GM23338 (cell line): ENCODE measurements at regions not wholly inside any gene's neighbourhood (a gene's known extent, or its start where the extent isn't known, plus 50 kb on each side); places are given as distances from the start of the nearest gene placed in this dataset.

Source experiments
- ATAC-seq: fragments of 200-7000 bp; cut with Tn5 transposase; 3 replicates; pipeline ENCODE4 v1.9.1; 2020
- DNase-seq: peaks from one replicate; pipeline ENCODE4 v3.0.0-alpha.2; 2015; ENCODE audit warnings: low spot score
- H2AFZ ChIP-seq: fragments of 200-600 bp; sonication (generic); 2 replicates; pipeline ENCODE4 v1.8.0; 2016; ENCODE audit warnings: antibody characterized with exemption, mild to moderate bottlenecking, moderate library complexity
- H3F3A ChIP-seq: fragments of 200-600 bp; sonication (generic); replicated peaks from 2 replicates; pipeline ENCODE4 v1.8.0; 2017; ENCODE audit warnings: antibody characterized with exemption, mixed run types, low read depth
- H3K27ac ChIP-seq: fragments of 200-600 bp; sonication (generic); 2 replicates; pipeline ENCODE4 v1.6.1; 2016; ENCODE audit warnings: low read depth
- H3K27me3 ChIP-seq: fragments of 200-600 bp; sonication (generic); 2 replicates; pipeline ENCODE4 v1.8.0; 2016; ENCODE audit warnings: mild to moderate bottlenecking, mixed run types, moderate library complexity; ENCODE audit not compliant: insufficient read depth
- H3K36me3 ChIP-seq: fragments of 200-600 bp; sonication (generic); 2 replicates; pipeline ENCODE4 v1.8.0; 2016; ENCODE audit warnings: mild to moderate bottlenecking; ENCODE audit not compliant: insufficient read depth
- H3K4me1 ChIP-seq: fragments of 200-600 bp; sonication (generic); 2 replicates; pipeline ENCODE4 v1.8.0; 2016; ENCODE audit warnings: mild to moderate bottlenecking, moderate library complexity; ENCODE audit not compliant: insufficient read depth
- H3K4me2 ChIP-seq: fragments of 200-600 bp; sonication (generic); 2 replicates; pipeline ENCODE4 v1.7.1; 2017; ENCODE audit warnings: mixed run types
- H3K4me3 ChIP-seq: fragments of 200-600 bp; sonication (generic); 2 replicates; pipeline ENCODE4 v1.6.1; 2016; ENCODE audit warnings: mixed run types
- H3K79me2 ChIP-seq: fragments of 200-600 bp; sonication (generic); replicated peaks from 2 replicates; pipeline ENCODE4 v1.8.0; 2017; ENCODE audit warnings: mild to moderate bottlenecking; ENCODE audit not compliant: insufficient read depth
- H3K9me2 ChIP-seq: fragments of 200-600 bp; sonication (generic); 2 replicates; pipeline ENCODE4 v1.8.0; 2017; ENCODE audit not compliant: insufficient read depth
- H4K20me1 ChIP-seq: fragments of 200-600 bp; sonication (generic); replicated peaks from 2 replicates; pipeline ENCODE4 v1.8.0; 2017; ENCODE audit warnings: mild to moderate bottlenecking; ENCODE audit not compliant: insufficient read depth
- H3K27ac Mint-ChIP-seq: 2 replicates; pipeline ENCODE4 v1.8.0; 2020; ENCODE audit warnings: inconsistent platforms, mild to moderate bottlenecking, moderate library complexity, mixed read lengths
- H3K27me3 Mint-ChIP-seq: 3 replicates; pipeline ENCODE4 v1.8.0; 2022; ENCODE audit warnings: low read depth, mild to moderate bottlenecking, moderate library complexity, mixed read lengths, inconsistent platforms; ENCODE audit not compliant: insufficient read depth, poor library complexity
- H3K36me3 Mint-ChIP-seq: 3 replicates; pipeline ENCODE4 v1.8.0; 2021; ENCODE audit warnings: low read depth, mild to moderate bottlenecking, inconsistent platforms, moderate library complexity, mixed read lengths
- H3K4me1 Mint-ChIP-seq: 3 replicates; pipeline ENCODE4 v1.8.0; 2020; ENCODE audit warnings: mild to moderate bottlenecking, inconsistent platforms, mixed read lengths
- H3K4me3 Mint-ChIP-seq: 3 replicates; pipeline ENCODE4 v1.8.0; 2021; ENCODE audit warnings: moderate library complexity, mild to moderate bottlenecking, inconsistent platforms, mixed read lengths
- H3K9me3 Mint-ChIP-seq: 3 replicates; pipeline ENCODE4 v1.8.0; 2020; ENCODE audit warnings: moderate library complexity, mild to moderate bottlenecking, inconsistent platforms, mixed read lengths
- CREB1 ChIP-seq: fragments of 250-450 bp; sonication (Bioruptor Pico); IDR thresholded peaks from 2 replicates; pipeline ENCODE4 v1.5.0; 2020; ENCODE audit warnings: low read depth, mild to moderate bottlenecking, moderate library complexity
- EZH2 ChIP-seq: fragments of 200-600 bp; sonication (generic); IDR thresholded peaks from one replicate; pipeline ENCODE4 v1.8.0; 2017; ENCODE audit warnings: antibody characterized with exemption, mild to moderate bottlenecking, low read depth; ENCODE audit not compliant: unreplicated experiment
- EZH2phosphoT487 ChIP-seq: fragments of 200-600 bp; sonication (generic); IDR thresholded peaks from one replicate; pipeline ENCODE4 v1.8.1; 2018; ENCODE audit warnings: antibody characterized with exemption; ENCODE audit not compliant: unreplicated experiment
- JUNB ChIP-seq: IDR thresholded peaks from one replicate; pipeline ENCODE4 v1.6.1; 2016; ENCODE audit warnings: antibody characterized with exemption; ENCODE audit not compliant: unreplicated experiment
- NANOG ChIP-seq: IDR thresholded peaks from 2 replicates; pipeline ENCODE4 v1.6.1; 2016; ENCODE audit warnings: antibody characterized with exemption, borderline replicate concordance
- POLR2AphosphoS5 ChIP-seq: IDR thresholded peaks from 2 replicates; pipeline ENCODE4 v1.6.1; 2016; ENCODE audit warnings: antibody characterized with exemption, low read depth
- STAT1 ChIP-seq: IDR thresholded peaks from one replicate; pipeline ENCODE4 v1.6.1; 2016; ENCODE audit warnings: antibody characterized with exemption; ENCODE audit not compliant: unreplicated experiment
- ZNF114 ChIP-seq: fragments of 250-450 bp; sonication (Bioruptor Pico); IDR thresholded peaks from 2 replicates; pipeline ENCODE4 v1.5.0; 2020; ENCODE audit warnings: mild to moderate bottlenecking, moderate library complexity
- ZNF331 ChIP-seq: fragments of 250-450 bp; sonication (Bioruptor Pico); IDR thresholded peaks from 2 replicates; pipeline ENCODE4 v1.5.0; 2020; ENCODE audit warnings: low read depth, mild to moderate bottlenecking, moderate library complexity
- TF ChIP-seq, protein P1 (sequence below): IDR thresholded peaks from 2 replicates; pipeline ENCODE4 v1.6.1; 2016; ENCODE audit warnings: antibody characterized with exemption
- TF ChIP-seq, protein P2 (sequence below): IDR thresholded peaks from one replicate; pipeline ENCODE4 v1.6.1; 2018; ENCODE audit warnings: antibody characterized with exemption; ENCODE audit not compliant: unreplicated experiment
- TF ChIP-seq, protein P3 (sequence below), 2 experiments: fragments of 200-600 bp in 1 of 2; sonication (generic) in 1 of 2; conservative IDR thresholded peaks; 2 replicates each; pipeline versions ENCODE4 v1.5.1 to v1.6.1; 2016 to 2017; ENCODE audit warnings: antibody characterized with exemption in 2 of 2, low read depth in 2 of 2, mild to moderate bottlenecking in 2 of 2, moderate library complexity in 1 of 2
- TF ChIP-seq, protein P4 (sequence below): fragments of 250-450 bp; sonication (Bioruptor Pico); IDR thresholded peaks from 2 replicates; pipeline ENCODE4 v1.5.0; 2020; ENCODE audit warnings: mild to moderate bottlenecking, moderate library complexity

DNA sequence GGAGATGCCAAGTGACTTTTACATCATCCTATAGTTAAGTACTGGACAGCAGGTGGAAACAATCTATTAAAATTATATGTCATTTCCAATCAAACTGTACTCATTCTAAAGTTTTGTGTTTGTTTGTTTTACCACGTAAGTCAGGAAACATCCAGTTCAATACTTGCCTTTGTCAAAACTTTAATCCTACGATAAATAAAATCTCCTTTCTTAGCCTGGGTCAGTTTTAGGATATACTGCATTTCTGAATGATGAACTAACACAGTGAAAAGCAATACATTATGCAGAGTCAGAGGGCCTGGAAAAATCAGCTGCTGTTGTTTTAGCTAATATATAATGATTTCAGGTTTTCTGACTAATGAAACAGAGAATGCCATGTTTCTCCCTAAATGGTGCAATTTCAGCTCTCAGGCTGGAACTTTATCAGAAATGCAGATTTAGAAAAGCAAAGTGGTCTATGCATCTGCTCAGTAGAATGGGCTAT lies 756.4 kb downstream of the CDH11 start:
- H3K4me1 ChIP-seq, result no peaks in the 10 kb centered on the region
- H3K4me3 ChIP-seq, result no peak overlapping the region
- no peaks in the 10 kb centered on the region for H3K27me3 ChIP-seq
- no peaks in the 10 kb centered on the region for H3K36me3 Mint-ChIP-seq
- TF ChIP-seq EZH2 (no peak), EZH2phosphoT487 (no peak), NANOG (no peak), POLR2AphosphoS5 (no peak), ZNF114 (CRISPR knock-in tag) (no peak), STAT1 (no peak), JUNB (no peak), ZNF331 (CRISPR knock-in tag) (no peak), CREB1 (CRISPR knock-in tag) (no peak)
- TF ChIP-seq, protein P1, sequence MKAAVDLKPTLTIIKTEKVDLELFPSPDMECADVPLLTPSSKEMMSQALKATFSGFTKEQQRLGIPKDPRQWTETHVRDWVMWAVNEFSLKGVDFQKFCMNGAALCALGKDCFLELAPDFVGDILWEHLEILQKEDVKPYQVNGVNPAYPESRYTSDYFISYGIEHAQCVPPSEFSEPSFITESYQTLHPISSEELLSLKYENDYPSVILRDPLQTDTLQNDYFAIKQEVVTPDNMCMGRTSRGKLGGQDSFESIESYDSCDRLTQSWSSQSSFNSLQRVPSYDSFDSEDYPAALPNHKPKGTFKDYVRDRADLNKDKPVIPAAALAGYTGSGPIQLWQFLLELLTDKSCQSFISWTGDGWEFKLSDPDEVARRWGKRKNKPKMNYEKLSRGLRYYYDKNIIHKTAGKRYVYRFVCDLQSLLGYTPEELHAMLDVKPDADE, result no peak
- TF ChIP-seq, protein P2, sequence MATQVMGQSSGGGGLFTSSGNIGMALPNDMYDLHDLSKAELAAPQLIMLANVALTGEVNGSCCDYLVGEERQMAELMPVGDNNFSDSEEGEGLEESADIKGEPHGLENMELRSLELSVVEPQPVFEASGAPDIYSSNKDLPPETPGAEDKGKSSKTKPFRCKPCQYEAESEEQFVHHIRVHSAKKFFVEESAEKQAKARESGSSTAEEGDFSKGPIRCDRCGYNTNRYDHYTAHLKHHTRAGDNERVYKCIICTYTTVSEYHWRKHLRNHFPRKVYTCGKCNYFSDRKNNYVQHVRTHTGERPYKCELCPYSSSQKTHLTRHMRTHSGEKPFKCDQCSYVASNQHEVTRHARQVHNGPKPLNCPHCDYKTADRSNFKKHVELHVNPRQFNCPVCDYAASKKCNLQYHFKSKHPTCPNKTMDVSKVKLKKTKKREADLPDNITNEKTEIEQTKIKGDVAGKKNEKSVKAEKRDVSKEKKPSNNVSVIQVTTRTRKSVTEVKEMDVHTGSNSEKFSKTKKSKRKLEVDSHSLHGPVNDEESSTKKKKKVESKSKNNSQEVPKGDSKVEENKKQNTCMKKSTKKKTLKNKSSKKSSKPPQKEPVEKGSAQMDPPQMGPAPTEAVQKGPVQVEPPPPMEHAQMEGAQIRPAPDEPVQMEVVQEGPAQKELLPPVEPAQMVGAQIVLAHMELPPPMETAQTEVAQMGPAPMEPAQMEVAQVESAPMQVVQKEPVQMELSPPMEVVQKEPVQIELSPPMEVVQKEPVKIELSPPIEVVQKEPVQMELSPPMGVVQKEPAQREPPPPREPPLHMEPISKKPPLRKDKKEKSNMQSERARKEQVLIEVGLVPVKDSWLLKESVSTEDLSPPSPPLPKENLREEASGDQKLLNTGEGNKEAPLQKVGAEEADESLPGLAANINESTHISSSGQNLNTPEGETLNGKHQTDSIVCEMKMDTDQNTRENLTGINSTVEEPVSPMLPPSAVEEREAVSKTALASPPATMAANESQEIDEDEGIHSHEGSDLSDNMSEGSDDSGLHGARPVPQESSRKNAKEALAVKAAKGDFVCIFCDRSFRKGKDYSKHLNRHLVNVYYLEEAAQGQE, result no peak
- TF ChIP-seq, protein P3, sequence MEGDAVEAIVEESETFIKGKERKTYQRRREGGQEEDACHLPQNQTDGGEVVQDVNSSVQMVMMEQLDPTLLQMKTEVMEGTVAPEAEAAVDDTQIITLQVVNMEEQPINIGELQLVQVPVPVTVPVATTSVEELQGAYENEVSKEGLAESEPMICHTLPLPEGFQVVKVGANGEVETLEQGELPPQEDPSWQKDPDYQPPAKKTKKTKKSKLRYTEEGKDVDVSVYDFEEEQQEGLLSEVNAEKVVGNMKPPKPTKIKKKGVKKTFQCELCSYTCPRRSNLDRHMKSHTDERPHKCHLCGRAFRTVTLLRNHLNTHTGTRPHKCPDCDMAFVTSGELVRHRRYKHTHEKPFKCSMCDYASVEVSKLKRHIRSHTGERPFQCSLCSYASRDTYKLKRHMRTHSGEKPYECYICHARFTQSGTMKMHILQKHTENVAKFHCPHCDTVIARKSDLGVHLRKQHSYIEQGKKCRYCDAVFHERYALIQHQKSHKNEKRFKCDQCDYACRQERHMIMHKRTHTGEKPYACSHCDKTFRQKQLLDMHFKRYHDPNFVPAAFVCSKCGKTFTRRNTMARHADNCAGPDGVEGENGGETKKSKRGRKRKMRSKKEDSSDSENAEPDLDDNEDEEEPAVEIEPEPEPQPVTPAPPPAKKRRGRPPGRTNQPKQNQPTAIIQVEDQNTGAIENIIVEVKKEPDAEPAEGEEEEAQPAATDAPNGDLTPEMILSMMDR (conservative IDR thresholded peaks at IDR 0.05; ENCODE audit: low read depth in 2 of 2), result no peak
- TF ChIP-seq, protein P4, sequence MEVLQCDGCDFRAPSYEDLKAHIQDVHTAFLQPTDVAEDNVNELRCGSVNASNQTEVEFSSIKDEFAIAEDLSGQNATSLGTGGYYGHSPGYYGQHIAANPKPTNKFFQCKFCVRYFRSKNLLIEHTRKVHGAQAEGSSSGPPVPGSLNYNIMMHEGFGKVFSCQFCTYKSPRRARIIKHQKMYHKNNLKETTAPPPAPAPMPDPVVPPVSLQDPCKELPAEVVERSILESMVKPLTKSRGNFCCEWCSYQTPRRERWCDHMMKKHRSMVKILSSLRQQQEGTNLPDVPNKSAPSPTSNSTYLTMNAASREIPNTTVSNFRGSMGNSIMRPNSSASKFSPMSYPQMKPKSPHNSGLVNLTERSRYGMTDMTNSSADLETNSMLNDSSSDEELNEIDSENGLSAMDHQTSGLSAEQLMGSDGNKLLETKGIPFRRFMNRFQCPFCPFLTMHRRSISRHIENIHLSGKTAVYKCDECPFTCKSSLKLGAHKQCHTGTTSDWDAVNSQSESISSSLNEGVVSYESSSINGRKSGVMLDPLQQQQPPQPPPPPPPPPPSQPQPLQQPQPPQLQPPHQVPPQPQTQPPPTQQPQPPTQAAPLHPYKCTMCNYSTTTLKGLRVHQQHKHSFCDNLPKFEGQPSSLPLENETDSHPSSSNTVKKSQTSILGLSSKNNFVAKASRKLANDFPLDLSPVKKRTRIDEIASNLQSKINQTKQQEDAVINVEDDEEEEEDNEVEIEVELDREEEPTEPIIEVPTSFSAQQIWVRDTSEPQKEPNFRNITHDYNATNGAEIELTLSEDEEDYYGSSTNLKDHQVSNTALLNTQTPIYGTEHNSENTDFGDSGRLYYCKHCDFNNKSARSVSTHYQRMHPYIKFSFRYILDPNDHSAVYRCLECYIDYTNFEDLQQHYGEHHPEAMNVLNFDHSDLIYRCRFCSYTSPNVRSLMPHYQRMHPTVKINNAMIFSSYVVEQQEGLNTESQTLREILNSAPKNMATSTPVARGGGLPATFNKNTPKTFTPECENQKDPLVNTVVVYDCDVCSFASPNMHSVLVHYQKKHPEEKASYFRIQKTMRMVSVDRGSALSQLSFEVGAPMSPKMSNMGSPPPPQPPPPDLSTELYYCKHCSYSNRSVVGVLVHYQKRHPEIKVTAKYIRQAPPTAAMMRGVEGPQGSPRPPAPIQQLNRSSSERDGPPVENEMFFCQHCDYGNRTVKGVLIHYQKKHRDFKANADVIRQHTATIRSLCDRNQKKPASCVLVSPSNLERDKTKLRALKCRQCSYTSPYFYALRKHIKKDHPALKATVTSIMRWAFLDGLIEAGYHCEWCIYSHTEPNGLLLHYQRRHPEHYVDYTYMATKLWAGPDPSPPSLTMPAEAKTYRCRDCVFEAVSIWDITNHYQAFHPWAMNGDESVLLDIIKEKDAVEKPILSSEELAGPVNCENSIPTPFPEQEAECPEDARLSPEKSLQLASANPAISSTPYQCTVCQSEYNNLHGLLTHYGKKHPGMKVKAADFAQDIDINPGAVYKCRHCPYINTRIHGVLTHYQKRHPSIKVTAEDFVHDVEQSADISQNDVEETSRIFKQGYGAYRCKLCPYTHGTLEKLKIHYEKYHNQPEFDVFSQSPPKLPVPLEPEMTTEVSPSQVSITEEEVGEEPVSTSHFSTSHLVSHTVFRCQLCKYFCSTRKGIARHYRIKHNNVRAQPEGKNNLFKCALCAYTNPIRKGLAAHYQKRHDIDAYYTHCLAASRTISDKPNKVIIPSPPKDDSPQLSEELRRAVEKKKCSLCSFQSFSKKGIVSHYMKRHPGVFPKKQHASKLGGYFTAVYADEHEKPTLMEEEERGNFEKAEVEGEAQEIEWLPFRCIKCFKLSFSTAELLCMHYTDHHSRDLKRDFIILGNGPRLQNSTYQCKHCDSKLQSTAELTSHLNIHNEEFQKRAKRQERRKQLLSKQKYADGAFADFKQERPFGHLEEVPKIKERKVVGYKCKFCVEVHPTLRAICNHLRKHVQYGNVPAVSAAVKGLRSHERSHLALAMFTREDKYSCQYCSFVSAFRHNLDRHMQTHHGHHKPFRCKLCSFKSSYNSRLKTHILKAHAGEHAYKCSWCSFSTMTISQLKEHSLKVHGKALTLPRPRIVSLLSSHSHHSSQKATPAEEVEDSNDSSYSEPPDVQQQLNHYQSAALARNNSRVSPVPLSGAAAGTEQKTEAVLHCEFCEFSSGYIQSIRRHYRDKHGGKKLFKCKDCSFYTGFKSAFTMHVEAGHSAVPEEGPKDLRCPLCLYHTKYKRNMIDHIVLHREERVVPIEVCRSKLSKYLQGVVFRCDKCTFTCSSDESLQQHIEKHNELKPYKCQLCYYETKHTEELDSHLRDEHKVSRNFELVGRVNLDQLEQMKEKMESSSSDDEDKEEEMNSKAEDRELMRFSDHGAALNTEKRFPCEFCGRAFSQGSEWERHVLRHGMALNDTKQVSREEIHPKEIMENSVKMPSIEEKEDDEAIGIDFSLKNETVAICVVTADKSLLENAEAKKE (CRISPR knock-in tag), result no peak
- no peaks in the 10 kb centered on the region for H4K20me1 ChIP-seq
- no peak overlapping the region for H3K4me2 ChIP-seq
- H3K27me3 Mint-ChIP-seq, result no peaks in the 10 kb centered on the region
- H3K27ac Mint-ChIP-seq, result no peak overlapping the region
- DNase-seq, result no peak
- no peaks in the 10 kb centered on the region for H3K79me2 ChIP-seq
- ATAC-seq, result no peak
- no peaks in the 10 kb centered on the region for H3K36me3 ChIP-seq
- no peak overlapping the region for H3K4me3 Mint-ChIP-seq
- no peaks in the 10 kb centered on the region for H3K9me3 Mint-ChIP-seq
- no peaks in the 10 kb centered on the region for H3K9me2 ChIP-seq
- H3F3A ChIP-seq, result no peaks in the 10 kb centered on the region
- H2AFZ ChIP-seq, result no peak overlapping the region
- no peaks in the 10 kb centered on the region for H3K4me1 Mint-ChIP-seq
- no peak overlapping the region for H3K27ac ChIP-seq
